GM12878 (cell line): ENCODE measurements at regions not wholly inside any gene's neighbourhood (a gene's known extent, or its start where the extent isn't known, plus 50 kb on each side); places are given as distances from the start of the nearest gene placed in this dataset.

Experiments
- BRCA1 ChIP-seq: IDR thresholded peaks from 2 replicates; pipeline ENCODE4 v1.6.1; 2011; ENCODE audit warnings: low read depth, low read length, improper control_type of control experiment
- DPF2 ChIP-seq: fragments of 450-650 bp; IDR thresholded peaks from 2 replicates; pipeline ENCODE4 v1.6.1; 2017; ENCODE audit warnings: mild to moderate bottlenecking
- FOS ChIP-seq: IDR thresholded peaks from 3 replicates; pipeline ENCODE4 v1.6.1; 2011; ENCODE audit warnings: borderline replicate concordance; ENCODE audit not compliant: insufficient read length; ENCODE audit errors: extremely low read depth
- GATAD2B ChIP-seq: fragments of 450-650 bp; conservative IDR thresholded peaks from 2 replicates; pipeline ENCODE4 v1.6.1; 2017; ENCODE audit warnings: low read depth, mild to moderate bottlenecking, moderate library complexity
- HCFC1 ChIP-seq: fragments of 150-350 bp; IDR thresholded peaks from 2 replicates; pipeline ENCODE4 v1.6.1; 2014; ENCODE audit warnings: low read length
- IKZF1 ChIP-seq: fragments of 450-650 bp; conservative IDR thresholded peaks from 2 replicates; pipeline ENCODE4 v1.6.1; 2017; ENCODE audit warnings: antibody characterized with exemption, mild to moderate bottlenecking
- LARP7 ChIP-seq: fragments of 450-650 bp; IDR thresholded peaks from 2 replicates; pipeline ENCODE4 v1.6.1; 2017; ENCODE audit warnings: mild to moderate bottlenecking
- PAX5 ChIP-seq: IDR thresholded peaks from 2 replicates; pipeline ENCODE4 v1.6.1; 2011; ENCODE audit warnings: low read depth, low read length, borderline replicate concordance
- RAD21 ChIP-seq: IDR thresholded peaks from 2 replicates; pipeline ENCODE4 v1.6.1; 2011; ENCODE audit warnings: mild to moderate bottlenecking, low read depth, low read length, moderate library complexity; ENCODE audit not compliant: insufficient read depth
- RBBP5 ChIP-seq: fragments of 200-600 bp; sonication (generic); conservative IDR thresholded peaks from 2 replicates; pipeline ENCODE4 v1.6.1; 2016
- RFX5 ChIP-seq: IDR thresholded peaks from 2 replicates; pipeline ENCODE4 v1.6.1; 2011; ENCODE audit warnings: low read depth, low read length, improper control_type of control experiment
- ZNF24 ChIP-seq: fragments of 450-650 bp; IDR thresholded peaks from 2 replicates; pipeline ENCODE4 v1.6.1; 2017; ENCODE audit warnings: antibody characterized with exemption, mild to moderate bottlenecking
- TF ChIP-seq, protein P1 (sequence below): fragments of 450-650 bp; IDR thresholded peaks from 2 replicates; pipeline ENCODE4 v1.6.1; 2016; ENCODE audit warnings: mild to moderate bottlenecking, moderate library complexity, borderline replicate concordance
- TF ChIP-seq, protein P2 (sequence below): fragments of 450-650 bp; IDR thresholded peaks from 2 replicates; pipeline ENCODE4 v1.6.1; 2017; ENCODE audit warnings: borderline replicate concordance
- TF ChIP-seq, protein P3 (sequence below): fragments of 450-650 bp; IDR thresholded peaks from 2 replicates; pipeline ENCODE4 v1.6.1; 2017; ENCODE audit warnings: low read depth, mild to moderate bottlenecking, moderate library complexity

DNA sequence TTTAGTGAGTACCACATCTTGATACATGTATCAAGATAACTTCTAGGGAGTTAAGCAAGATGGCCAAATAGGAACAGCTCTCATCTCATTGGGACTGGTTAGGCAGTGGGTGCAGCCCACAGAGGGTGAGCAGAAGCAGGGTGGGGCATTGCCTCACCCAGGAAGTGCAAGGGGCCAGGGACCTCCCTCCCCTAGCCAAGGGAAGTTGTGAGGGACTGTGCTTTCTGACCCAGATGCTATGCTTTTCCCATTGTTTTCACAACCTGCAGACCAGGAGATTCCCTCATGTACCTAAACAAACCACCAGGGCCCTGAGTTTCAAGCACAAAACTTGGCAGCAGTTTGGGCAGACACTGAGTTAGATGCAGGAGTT is 665.0 kb upstream of the CBLB start (continued):
- TF ChIP-seq, protein P1, sequence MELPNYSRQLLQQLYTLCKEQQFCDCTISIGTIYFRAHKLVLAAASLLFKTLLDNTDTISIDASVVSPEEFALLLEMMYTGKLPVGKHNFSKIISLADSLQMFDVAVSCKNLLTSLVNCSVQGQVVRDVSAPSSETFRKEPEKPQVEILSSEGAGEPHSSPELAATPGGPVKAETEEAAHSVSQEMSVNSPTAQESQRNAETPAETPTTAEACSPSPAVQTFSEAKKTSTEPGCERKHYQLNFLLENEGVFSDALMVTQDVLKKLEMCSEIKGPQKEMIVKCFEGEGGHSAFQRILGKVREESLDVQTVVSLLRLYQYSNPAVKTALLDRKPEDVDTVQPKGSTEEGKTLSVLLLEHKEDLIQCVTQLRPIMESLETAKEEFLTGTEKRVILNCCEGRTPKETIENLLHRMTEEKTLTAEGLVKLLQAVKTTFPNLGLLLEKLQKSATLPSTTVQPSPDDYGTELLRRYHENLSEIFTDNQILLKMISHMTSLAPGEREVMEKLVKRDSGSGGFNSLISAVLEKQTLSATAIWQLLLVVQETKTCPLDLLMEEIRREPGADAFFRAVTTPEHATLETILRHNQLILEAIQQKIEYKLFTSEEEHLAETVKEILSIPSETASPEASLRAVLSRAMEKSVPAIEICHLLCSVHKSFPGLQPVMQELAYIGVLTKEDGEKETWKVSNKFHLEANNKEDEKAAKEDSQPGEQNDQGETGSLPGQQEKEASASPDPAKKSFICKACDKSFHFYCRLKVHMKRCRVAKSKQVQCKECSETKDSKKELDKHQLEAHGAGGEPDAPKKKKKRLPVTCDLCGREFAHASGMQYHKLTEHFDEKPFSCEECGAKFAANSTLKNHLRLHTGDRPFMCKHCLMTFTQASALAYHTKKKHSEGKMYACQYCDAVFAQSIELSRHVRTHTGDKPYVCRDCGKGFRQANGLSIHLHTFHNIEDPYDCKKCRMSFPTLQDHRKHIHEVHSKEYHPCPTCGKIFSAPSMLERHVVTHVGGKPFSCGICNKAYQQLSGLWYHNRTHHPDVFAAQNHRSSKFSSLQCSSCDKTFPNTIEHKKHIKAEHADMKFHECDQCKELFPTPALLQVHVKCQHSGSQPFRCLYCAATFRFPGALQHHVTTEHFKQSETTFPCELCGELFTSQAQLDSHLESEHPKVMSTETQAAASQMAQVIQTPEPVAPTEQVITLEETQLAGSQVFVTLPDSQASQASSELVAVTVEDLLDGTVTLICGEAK: no peak
- TF ChIP-seq LARP7 (no peak), GATAD2B (no peak), RFX5 (no peak), HCFC1 (no peak), ZNF24 (no peak), PAX5 (no peak), DPF2 (no peak), RBBP5 (no peak), RAD21 (no peak), BRCA1 (no peak), IKZF1 (no peak), FOS (no peak)
- TF ChIP-seq, protein P2, sequence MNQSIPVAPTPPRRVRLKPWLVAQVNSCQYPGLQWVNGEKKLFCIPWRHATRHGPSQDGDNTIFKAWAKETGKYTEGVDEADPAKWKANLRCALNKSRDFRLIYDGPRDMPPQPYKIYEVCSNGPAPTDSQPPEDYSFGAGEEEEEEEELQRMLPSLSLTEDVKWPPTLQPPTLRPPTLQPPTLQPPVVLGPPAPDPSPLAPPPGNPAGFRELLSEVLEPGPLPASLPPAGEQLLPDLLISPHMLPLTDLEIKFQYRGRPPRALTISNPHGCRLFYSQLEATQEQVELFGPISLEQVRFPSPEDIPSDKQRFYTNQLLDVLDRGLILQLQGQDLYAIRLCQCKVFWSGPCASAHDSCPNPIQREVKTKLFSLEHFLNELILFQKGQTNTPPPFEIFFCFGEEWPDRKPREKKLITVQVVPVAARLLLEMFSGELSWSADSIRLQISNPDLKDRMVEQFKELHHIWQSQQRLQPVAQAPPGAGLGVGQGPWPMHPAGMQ: no peak
- TF ChIP-seq, protein P3, sequence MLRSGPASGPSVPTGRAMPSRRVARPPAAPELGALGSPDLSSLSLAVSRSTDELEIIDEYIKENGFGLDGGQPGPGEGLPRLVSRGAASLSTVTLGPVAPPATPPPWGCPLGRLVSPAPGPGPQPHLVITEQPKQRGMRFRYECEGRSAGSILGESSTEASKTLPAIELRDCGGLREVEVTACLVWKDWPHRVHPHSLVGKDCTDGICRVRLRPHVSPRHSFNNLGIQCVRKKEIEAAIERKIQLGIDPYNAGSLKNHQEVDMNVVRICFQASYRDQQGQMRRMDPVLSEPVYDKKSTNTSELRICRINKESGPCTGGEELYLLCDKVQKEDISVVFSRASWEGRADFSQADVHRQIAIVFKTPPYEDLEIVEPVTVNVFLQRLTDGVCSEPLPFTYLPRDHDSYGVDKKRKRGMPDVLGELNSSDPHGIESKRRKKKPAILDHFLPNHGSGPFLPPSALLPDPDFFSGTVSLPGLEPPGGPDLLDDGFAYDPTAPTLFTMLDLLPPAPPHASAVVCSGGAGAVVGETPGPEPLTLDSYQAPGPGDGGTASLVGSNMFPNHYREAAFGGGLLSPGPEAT: no peak
